Small intestine (tissue), 7 donors: ENCODE measurements at regions not wholly inside any gene's neighbourhood (a gene's known extent, or its start where the extent isn't known, plus 50 kb on each side); places are given as distances from the start of the nearest gene placed in this dataset.
A peak's percentile ranks its signal among the peaks of the same experiment; 100 is the strongest.
"Not testable (repeated sequence)": the region's sequence is repeated elsewhere in the genome, so short reads cannot be mapped to it uniquely, and the experiment has no call there.

Experiments used
- DNase-seq, 2 donors: peaks; one replicate each; pipeline versions ENCODE4 v3.0.0 to v3.0.0-alpha.2; 2013
- FAIRE-seq: peaks from 2 replicates; lab custom pipeline; 2012; peaks lifted over from hg19 to GRCh38; lab: Jason Lieb, UNC
- H3K27ac ChIP-seq, 3 donors: one replicate each; pipeline ENCODE4 v1.5.1; 2013; ENCODE audit warnings: low read length in 2 of 3, mild to moderate bottlenecking in 2 of 3, control low read depth in 1 of 3, inconsistent platforms in 1 of 3, low read depth in 1 of 3, moderate library complexity in 1 of 3
- H3K27me3 ChIP-seq, 3 donors: one replicate each; pipeline ENCODE4 v1.6.1; 2013; ENCODE audit warnings: low read length in 3 of 3, inconsistent platforms in 1 of 3; ENCODE audit not compliant: control insufficient read depth in 3 of 3, insufficient read depth in 3 of 3
- H3K36me3 ChIP-seq, 3 donors: one replicate each; pipeline ENCODE4 v1.6.1; 2013; ENCODE audit warnings: low read length in 3 of 3, inconsistent platforms in 1 of 3, low read depth in 1 of 3, mild to moderate bottlenecking in 1 of 3, moderate library complexity in 1 of 3; ENCODE audit not compliant: control insufficient read depth in 3 of 3, insufficient read depth in 2 of 3
- H3K4me1 ChIP-seq, 3 donors: one replicate each; pipeline ENCODE4 v1.6.1; 2013; ENCODE audit warnings: low read length in 2 of 3, inconsistent platforms in 1 of 3, low read depth in 1 of 3, mild to moderate bottlenecking in 1 of 3, moderate library complexity in 1 of 3; ENCODE audit not compliant: control insufficient read depth in 3 of 3, insufficient read depth in 2 of 3
- H3K4me3 ChIP-seq, 3 donors: one replicate each; pipeline ENCODE4 v1.5.1; 2013; ENCODE audit warnings: low read length in 3 of 3, control low read depth in 1 of 3, inconsistent platforms in 1 of 3, low read depth in 1 of 3, mild to moderate bottlenecking in 1 of 3, moderate library complexity in 1 of 3
- H3K9me3 ChIP-seq, 2 donors: one replicate each; pipeline ENCODE4 v1.6.1; 2013; ENCODE audit warnings: low read depth in 1 of 2, low read length in 1 of 2; ENCODE audit not compliant: control insufficient read depth in 2 of 2, insufficient read depth in 1 of 2
- WGBS, 3 donors: extraction: QIAGEN DNeasy Blood & Tissue Kit; methylation state at CpG; one replicate each; pipeline ENCODE4 v1.1.7; 2013; 5-methylcytosine and 5-hydroxymethylcytosine counted together
- donor health status: healthy with polysubstance abuse.
- donor health status: control.
- donor health status: control.
- donor health status: Bipolar disorder and iron deficiency.
- donor health status: healthy.

GRCh38 chr6:168242940-168243225, 76.7 kb downstream of the DACT2 start:
- FAIRE-seq: no peak
- WGBS, 3 donors: 84 to 91% (median 88%) methylated on average over 6 to 8 of the region's 8 CpGs

GRCh38 chr6:168242111-168242939, 77.3 kb downstream of the DACT2 start:
- Histone ChIP-seq H3K9me3 (no peaks in the 10 kb centered on the region), H3K27ac (no peak overlapping the region), H3K36me3 (no peaks in the 10 kb centered on the region), H3K4me3 (no peak overlapping the region), H3K27me3 (no peaks in the 10 kb centered on the region), H3K4me1 (peaks cover 0 to 24% (median 0%) of the 10 kb centered on the region in 3 donors)
- WGBS, 3 donors: 85 to 92% (median 87%) methylated on average over 9 of the region's 9 CpGs
- DNase-seq: no peak
- FAIRE-seq: no peak

More at GRCh38 chr6:168242940-168243225, 76.7 kb downstream of the DACT2 start:
- no peaks in the 10 kb centered on the region for H3K9me3 ChIP-seq
- no peaks in the 10 kb centered on the region for H3K36me3 ChIP-seq
- DNase-seq: no peak
- H3K4me1 ChIP-seq: peaks cover 0 to 30% (median 0%) of the 10 kb centered on the region in 3 donors
- H3K4me3 ChIP-seq: no peak overlapping the region
- no peak overlapping the region for H3K27ac ChIP-seq
- no peaks in the 10 kb centered on the region for H3K27me3 ChIP-seq

GRCh38 chr6:168240160-168240559, 79.4 kb downstream of the DACT2 start:
- Histone ChIP-seq H3K36me3 (no peaks in the 10 kb centered on the region), H3K4me3 (no peak overlapping the region), H3K27ac (no peak overlapping the region), H3K4me1 (peaks cover 0 to 15% (median 0%) of the 10 kb centered on the region in 3 donors), H3K27me3 (no peaks in the 10 kb centered on the region), H3K9me3 (no peaks in the 10 kb centered on the region)
- FAIRE-seq (no peak), DNase-seq (no peak)
- 78 to 86% (median 84%) methylated on average over 5 of the region's 5 CpGs for WGBS, 3 donors

GRCh38 chr6:168239044-168239773, 80.4 kb downstream of the DACT2 start:
- FAIRE-seq (no peak), DNase-seq (no peak)

GRCh38 chr6:168238159-168238909, 81.2 kb downstream of the DACT2 start:
- Histone ChIP-seq H3K9me3 (no peaks in the 10 kb centered on the region), H3K36me3 (no peaks in the 10 kb centered on the region), H3K27me3 (no peaks in the 10 kb centered on the region), H3K27ac (peak overlapping the region in 1 of 3 donors; percentile 1), H3K4me3 (no peak overlapping the region), H3K4me1 (peaks cover 0 to 15% (median 0%) of the 10 kb centered on the region in 3 donors)
- 81 to 86% (median 82%) methylated on average over 11 of the region's 11 CpGs for WGBS, 3 donors
- DNase-seq (peak in 1 of 2 donors; percentile 47), FAIRE-seq (no peak)

More at GRCh38 chr6:168239044-168239773, 80.4 kb downstream of the DACT2 start:
- H3K9me3 ChIP-seq: no peaks in the 10 kb centered on the region
- H3K36me3 ChIP-seq: no peaks in the 10 kb centered on the region
- H3K4me1 ChIP-seq: peaks cover 0 to 15% (median 0%) of the 10 kb centered on the region in 3 donors
- H3K4me3 ChIP-seq: no peak overlapping the region
- WGBS, 3 donors: 72 to 83% (median 76%) methylated on average over 20 to 21 of the region's 21 CpGs
- no peak overlapping the region for H3K27ac ChIP-seq
- H3K27me3 ChIP-seq: no peaks in the 10 kb centered on the region

GRCh38 chr6:168233875-168234213, 85.7 kb downstream of the DACT2 start:
- not testable (repeated sequence) for FAIRE-seq, H3K27me3 ChIP-seq
- 41 to 86% (median 74%) methylated on average over 3 to 7 of the region's 7 CpGs for WGBS, 3 donors

GRCh38 chr6:168232989-168233874, 86.3 kb downstream of the DACT2 start:
- Histone ChIP-seq H3K4me1 (peaks cover 0 to 1% (median 0%) of the 10 kb centered on the region in 3 donors), H3K36me3 (no peaks in the 10 kb centered on the region), H3K9me3 (no peaks in the 10 kb centered on the region), H3K4me3 (no peak overlapping the region), H3K27ac (no peak overlapping the region), H3K27me3 (peaks cover 0 to 3% (median 0%) of the 10 kb centered on the region in 3 donors)
- FAIRE-seq: no peak
- no peak for DNase-seq
- WGBS, 3 donors: 83 to 89% (median 87%) methylated on average over 27 to 28 of the region's 28 CpGs

More at GRCh38 chr6:168233875-168234213, 85.7 kb downstream of the DACT2 start:
- not testable (repeated sequence) for H3K9me3 ChIP-seq, H3K4me3 ChIP-seq, H3K27ac ChIP-seq, H3K4me1 ChIP-seq, DNase-seq, H3K36me3 ChIP-seq
